ENCODE measurements at regions not wholly inside any gene's neighbourhood (a gene's known extent, or its start where the extent isn't known, plus 50 kb on each side); places are given as distances from the start of the nearest gene placed in this dataset.

- DNase-seq = no peak
Measured at GRCh38 chr7:106196460-106197021, 84.4 kb upstream of the SYPL1 start.

GRCh38 chr7:106193661-106194060, 81.5 kb upstream of the SYPL1 start:
- DNase-seq = no peak

GRCh38 chr7:106190589-106191330, 78.6 kb upstream of the SYPL1 start:
- no peak for DNase-seq

GRCh38 chr7:106187613-106188350, 75.7 kb upstream of the SYPL1 start:
- no peak for DNase-seq

- no peak for DNase-seq
Measured at GRCh38 chr7:106185719-106186118, 73.6 kb upstream of the SYPL1 start.

GRCh38 chr7:106183952-106184351, 71.8 kb upstream of the SYPL1 start:
- DNase-seq = no peak

GRCh38 chr7:106182904-106183303, 70.8 kb upstream of the SYPL1 start:
- no peak for DNase-seq

GRCh38 chr7:106181658-106182265, 69.7 kb upstream of the SYPL1 start:
- no peak for DNase-seq

- DNase-seq = peak; percentile 69
Measured at GRCh38 chr7:106180721-106181120, 68.6 kb upstream of the SYPL1 start.

GRCh38 chr7:106179256-106179655, 67.1 kb upstream of the SYPL1 start:
- DNase-seq = no peak

GRCh38 chr7:106178593-106179134, 66.6 kb upstream of the SYPL1 start:
- DNase-seq = peak; percentile 44

GRCh38 chr7:106177738-106178592, 65.9 kb upstream of the SYPL1 start:
- no peak for DNase-seq

- no peak for DNase-seq
Measured at GRCh38 chr7:106177300-106177690, 65.2 kb upstream of the SYPL1 start.

- DNase-seq = peak; percentile 82
Measured at GRCh38 chr7:106176414-106177299, 64.5 kb upstream of the SYPL1 start.

- DNase-seq = peak; percentile 76
Measured at GRCh38 chr7:106175507-106175906, 63.4 kb upstream of the SYPL1 start.

- no peak for DNase-seq
Measured at GRCh38 chr7:106170651-106171050, 58.5 kb upstream of the SYPL1 start.

GRCh38 chr7:106169821-106170610, 57.9 kb upstream of the SYPL1 start:
- no peak for DNase-seq

GRCh38 chr7:106167439-106168136, 55.5 kb upstream of the SYPL1 start:
- DNase-seq = no peak

- peak; percentile 65 for DNase-seq
Measured at GRCh38 chr7:106166651-106167342, 54.7 kb upstream of the SYPL1 start.
